ENCODE measurements at regions not wholly inside any gene's neighbourhood (a gene's known extent, or its start where the extent isn't known, plus 50 kb on each side); places are given as distances from the start of the nearest gene placed in this dataset.

- H3K27ac ChIP-seq (ENCODE audit: low read length) = no peak overlapping the region
Observed at GRCh38 chr20:12067686-12068085, 150.0 kb downstream of the BTBD3 start.

GRCh38 chr20:12068121-12068520, 150.4 kb downstream of the BTBD3 start:
- Histone ChIP-seq H3K27me3 (ENCODE audit: control insufficient read depth, insufficient read depth, low read length) (no peaks in the 10 kb centered on the region), H3K4me3 (ENCODE audit: low read length) (no peak overlapping the region), H3K27ac (ENCODE audit: low read length) (no peak overlapping the region), H3K4me1 (ENCODE audit: control insufficient read depth, insufficient read depth, low read length) (no peaks in the 10 kb centered on the region), H3K36me3 (ENCODE audit: control insufficient read depth, insufficient read depth, low read length) (no peaks in the 10 kb centered on the region), H3K9me3 (ENCODE audit: control insufficient read depth, insufficient read depth, low read length) (no peaks in the 10 kb centered on the region)
- WGBS (ENCODE audit: insufficient coverage, insufficient read length) = no CpG with 5 or more reads among the region's 1 CpG
- no peak for DNase-seq (ENCODE audit: low read depth, low spot score)

More at GRCh38 chr20:12067686-12068085, 150.0 kb downstream of the BTBD3 start:
- Histone ChIP-seq H3K4me1 (ENCODE audit: control insufficient read depth, insufficient read depth, low read length) (no peaks in the 10 kb centered on the region), H3K9me3 (ENCODE audit: control insufficient read depth, insufficient read depth, low read length) (no peaks in the 10 kb centered on the region), H3K27me3 (ENCODE audit: control insufficient read depth, insufficient read depth, low read length) (no peaks in the 10 kb centered on the region), H3K4me3 (ENCODE audit: low read length) (no peak overlapping the region), H3K36me3 (ENCODE audit: control insufficient read depth, insufficient read depth, low read length) (no peaks in the 10 kb centered on the region)
- WGBS (ENCODE audit: insufficient coverage, insufficient read length) = no CpG with 5 or more reads among the region's 2 CpGs
- no peak for DNase-seq (ENCODE audit: low read depth, low spot score)

GRCh38 chr20:12069181-12069580, 151.5 kb downstream of the BTBD3 start:
- no peaks in the 10 kb centered on the region for H3K27me3 ChIP-seq (ENCODE audit: control insufficient read depth, insufficient read depth, low read length)
- no peaks in the 10 kb centered on the region for H3K9me3 ChIP-seq (ENCODE audit: control insufficient read depth, insufficient read depth, low read length)
- no peak for DNase-seq (ENCODE audit: low read depth, low spot score)
- no CpG with 5 or more reads among the region's 7 CpGs for WGBS (ENCODE audit: insufficient coverage, insufficient read length)
- no peak overlapping the region for H3K4me3 ChIP-seq (ENCODE audit: low read length)
- H3K36me3 ChIP-seq (ENCODE audit: control insufficient read depth, insufficient read depth, low read length) = no peaks in the 10 kb centered on the region
- no peaks in the 10 kb centered on the region for H3K4me1 ChIP-seq (ENCODE audit: control insufficient read depth, insufficient read depth, low read length)
- no peak overlapping the region for H3K27ac ChIP-seq (ENCODE audit: low read length)

DNA sequence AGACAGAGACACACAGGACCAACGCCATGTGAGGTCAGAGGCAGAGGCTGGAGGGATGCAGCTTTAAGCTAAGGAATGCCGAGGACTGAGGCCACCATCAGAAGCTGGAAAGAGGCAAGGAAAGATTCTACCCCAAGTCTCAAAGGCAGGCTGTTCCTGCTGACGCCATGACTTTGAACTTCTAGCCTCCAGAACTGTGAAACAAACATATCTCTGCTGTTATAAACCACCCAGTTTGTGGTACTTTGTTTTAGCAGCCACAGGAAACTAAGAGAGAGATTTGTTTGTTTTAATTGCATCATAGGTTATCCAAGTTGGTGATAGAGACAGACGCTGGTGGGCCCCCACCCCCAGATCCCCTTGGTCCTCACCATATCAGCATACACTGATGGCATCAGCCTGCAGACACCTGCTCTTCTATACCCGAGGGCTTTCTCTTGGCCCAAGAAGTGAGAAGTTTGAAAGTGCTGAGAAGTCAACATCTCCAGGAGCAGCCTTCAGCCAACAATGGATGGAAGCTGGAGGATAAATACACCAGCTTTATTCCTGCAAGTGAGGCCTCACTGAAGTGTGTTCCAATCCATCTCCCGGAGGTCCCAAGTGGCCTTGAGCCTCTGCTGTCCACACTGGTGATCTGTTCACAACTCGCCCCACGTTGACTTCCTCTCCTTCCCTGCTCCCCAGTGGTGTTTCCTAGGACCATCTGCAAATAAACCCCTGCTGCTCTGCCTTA, 154.7 kb downstream of the BTBD3 start:
- H3K27me3 ChIP-seq (ENCODE audit: control insufficient read depth, insufficient read depth, low read length) = no peaks in the 10 kb centered on the region
- DNase-seq (ENCODE audit: low read depth, low spot score) = no peak

GRCh38 chr20:12072954-12073264, 155.2 kb downstream of the BTBD3 start:
- Histone ChIP-seq H3K4me3 (ENCODE audit: low read length) (no peak overlapping the region), H3K4me1 (ENCODE audit: control insufficient read depth, insufficient read depth, low read length) (no peaks in the 10 kb centered on the region), H3K36me3 (ENCODE audit: control insufficient read depth, insufficient read depth, low read length) (no peaks in the 10 kb centered on the region), H3K9me3 (ENCODE audit: control insufficient read depth, insufficient read depth, low read length) (no peaks in the 10 kb centered on the region), H3K27ac (ENCODE audit: low read length) (no peak overlapping the region), H3K27me3 (ENCODE audit: control insufficient read depth, insufficient read depth, low read length) (no peaks in the 10 kb centered on the region)
- WGBS (ENCODE audit: insufficient coverage, insufficient read length) = no CpG with 5 or more reads among the region's 2 CpGs
- no peak for DNase-seq (ENCODE audit: low read depth, low spot score)

More for the DNA sequence above, 154.7 kb downstream of the BTBD3 start:
- H3K4me3 ChIP-seq (ENCODE audit: low read length) = no peak overlapping the region
- H3K9me3 ChIP-seq (ENCODE audit: control insufficient read depth, insufficient read depth, low read length) = no peaks in the 10 kb centered on the region
- no peaks in the 10 kb centered on the region for H3K4me1 ChIP-seq (ENCODE audit: control insufficient read depth, insufficient read depth, low read length)
- H3K36me3 ChIP-seq (ENCODE audit: control insufficient read depth, insufficient read depth, low read length) = no peaks in the 10 kb centered on the region
- no peak overlapping the region for H3K27ac ChIP-seq (ENCODE audit: low read length)
- no CpG with 5 or more reads among the region's 8 CpGs for WGBS (ENCODE audit: insufficient coverage, insufficient read length)

- WGBS (ENCODE audit: insufficient coverage, insufficient read length) = no CpG with 5 or more reads among the region's 3 CpGs
- no peak for DNase-seq (ENCODE audit: low read depth, low spot score)
- Histone ChIP-seq H3K4me3 (ENCODE audit: low read length) (no peak overlapping the region), H3K4me1 (ENCODE audit: control insufficient read depth, insufficient read depth, low read length) (no peaks in the 10 kb centered on the region), H3K27me3 (ENCODE audit: control insufficient read depth, insufficient read depth, low read length) (no peaks in the 10 kb centered on the region), H3K36me3 (ENCODE audit: control insufficient read depth, insufficient read depth, low read length) (no peaks in the 10 kb centered on the region), H3K9me3 (ENCODE audit: control insufficient read depth, insufficient read depth, low read length) (no peaks in the 10 kb centered on the region), H3K27ac (ENCODE audit: low read length) (no peak overlapping the region)
Observed at GRCh38 chr20:12074111-12074655, 156.5 kb downstream of the BTBD3 start.

DNA sequence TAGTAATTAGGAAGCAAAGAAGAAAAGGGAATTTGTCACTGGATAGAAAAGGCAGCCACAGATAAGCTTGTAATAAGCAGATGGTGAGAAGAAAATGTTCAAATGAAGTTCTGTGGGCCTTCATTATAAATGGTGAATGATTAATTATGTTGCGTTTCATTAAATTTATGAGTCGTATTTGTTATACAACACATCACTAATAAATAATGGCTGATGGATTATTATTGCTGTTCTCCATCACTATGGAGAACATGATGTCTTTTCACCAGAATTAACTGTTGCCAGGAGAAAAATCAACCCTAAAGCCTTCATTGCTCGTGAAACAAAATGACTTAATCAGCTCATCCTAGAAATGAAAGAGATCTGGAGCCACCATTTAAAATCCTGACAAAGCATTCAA, 158.5 kb downstream of the BTBD3 start:
- DNase-seq (ENCODE audit: low read depth, low spot score) = no peak
- Histone ChIP-seq H3K9me3 (ENCODE audit: control insufficient read depth, insufficient read depth, low read length) (no peaks in the 10 kb centered on the region), H3K36me3 (ENCODE audit: control insufficient read depth, insufficient read depth, low read length) (no peaks in the 10 kb centered on the region), H3K27me3 (ENCODE audit: control insufficient read depth, insufficient read depth, low read length) (no peaks in the 10 kb centered on the region), H3K27ac (ENCODE audit: low read length) (no peak overlapping the region), H3K4me3 (ENCODE audit: low read length) (no peak overlapping the region), H3K4me1 (ENCODE audit: control insufficient read depth, insufficient read depth, low read length) (no peaks in the 10 kb centered on the region)
- no CpG with 5 or more reads among the region's 3 CpGs for WGBS (ENCODE audit: insufficient coverage, insufficient read length)

- Histone ChIP-seq H3K27ac (ENCODE audit: low read length) (no peak overlapping the region), H3K4me1 (ENCODE audit: control insufficient read depth, insufficient read depth, low read length) (no peaks in the 10 kb centered on the region), H3K9me3 (ENCODE audit: control insufficient read depth, insufficient read depth, low read length) (no peaks in the 10 kb centered on the region), H3K4me3 (ENCODE audit: low read length) (no peak overlapping the region), H3K36me3 (ENCODE audit: control insufficient read depth, insufficient read depth, low read length) (no peaks in the 10 kb centered on the region), H3K27me3 (ENCODE audit: control insufficient read depth, insufficient read depth, low read length) (no peaks in the 10 kb centered on the region)
- WGBS (ENCODE audit: insufficient coverage, insufficient read length) = no CpG with 5 or more reads among the region's 7 CpGs
- DNase-seq (ENCODE audit: low read depth, low spot score) = no peak
Observed at GRCh38 chr20:12077875-12078274, 160.2 kb downstream of the BTBD3 start.

DNA sequence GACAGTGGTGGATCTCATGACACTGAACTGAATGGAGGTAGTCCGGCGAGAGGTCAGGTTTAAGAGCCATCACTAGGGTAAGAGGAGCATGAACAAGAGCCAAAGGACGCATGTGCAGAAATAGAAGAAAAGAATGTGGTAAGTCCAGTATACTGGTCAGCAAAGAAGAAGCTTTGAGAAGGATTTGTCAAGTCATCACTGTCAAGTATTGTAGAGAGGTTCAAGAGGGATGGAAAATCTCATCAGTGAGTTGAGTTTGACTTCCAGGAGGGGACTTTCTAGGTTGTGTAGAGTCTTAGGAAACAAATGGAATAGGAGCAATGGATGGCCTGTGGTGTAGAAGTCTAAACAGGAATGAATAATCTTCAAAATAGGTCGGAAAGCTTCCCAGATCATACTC, 161.8 kb downstream of the BTBD3 start:
- no CpG with 5 or more reads among the region's 4 CpGs for WGBS (ENCODE audit: insufficient coverage, insufficient read length)
- no peaks in the 10 kb centered on the region for H3K4me1 ChIP-seq (ENCODE audit: control insufficient read depth, insufficient read depth, low read length)
- H3K27me3 ChIP-seq (ENCODE audit: control insufficient read depth, insufficient read depth, low read length) = no peaks in the 10 kb centered on the region
- no peak for DNase-seq (ENCODE audit: low read depth, low spot score)
- no peaks in the 10 kb centered on the region for H3K9me3 ChIP-seq (ENCODE audit: control insufficient read depth, insufficient read depth, low read length)
- H3K36me3 ChIP-seq (ENCODE audit: control insufficient read depth, insufficient read depth, low read length) = no peaks in the 10 kb centered on the region
- H3K4me3 ChIP-seq (ENCODE audit: low read length) = no peak overlapping the region
- no peak overlapping the region for H3K27ac ChIP-seq (ENCODE audit: low read length)

DNA sequence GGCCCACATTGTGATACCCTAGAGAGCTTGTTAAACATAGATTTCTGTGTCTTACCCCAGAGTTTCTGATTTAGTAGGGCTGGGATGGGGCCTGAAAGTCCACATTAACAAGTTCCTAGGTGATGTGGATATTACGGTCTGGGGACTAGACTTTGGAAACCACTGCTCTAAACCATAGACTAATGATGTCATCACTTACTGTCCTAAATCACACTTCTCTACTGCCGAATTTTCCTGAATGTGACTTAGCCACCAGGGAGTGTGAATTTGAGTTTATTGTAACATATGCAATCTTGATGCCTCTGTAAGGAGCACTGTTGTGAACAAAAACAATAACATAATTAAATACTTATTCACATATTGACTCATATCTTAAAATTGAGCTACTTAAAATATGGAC, 165.6 kb downstream of the BTBD3 start:
- Histone ChIP-seq H3K4me1 (ENCODE audit: control insufficient read depth, insufficient read depth, low read length) (no peaks in the 10 kb centered on the region), H3K27ac (ENCODE audit: low read length) (no peak overlapping the region), H3K4me3 (ENCODE audit: low read length) (no peak overlapping the region), H3K9me3 (ENCODE audit: control insufficient read depth, insufficient read depth, low read length) (no peaks in the 10 kb centered on the region), H3K36me3 (ENCODE audit: control insufficient read depth, insufficient read depth, low read length) (no peaks in the 10 kb centered on the region), H3K27me3 (ENCODE audit: control insufficient read depth, insufficient read depth, low read length) (no peaks in the 10 kb centered on the region)
- DNase-seq (ENCODE audit: low read depth, low spot score) = no peak
- WGBS (ENCODE audit: insufficient coverage, insufficient read length) = no CpG with 5 or more reads among the region's 2 CpGs

GRCh38 chr20:12084482-12084881, 166.8 kb downstream of the BTBD3 start:
- H3K4me1 ChIP-seq (ENCODE audit: control insufficient read depth, insufficient read depth, low read length) = no peaks in the 10 kb centered on the region
- WGBS (ENCODE audit: insufficient coverage, insufficient read length) = no CpG with 5 or more reads among the region's 2 CpGs
- H3K27me3 ChIP-seq (ENCODE audit: control insufficient read depth, insufficient read depth, low read length) = no peaks in the 10 kb centered on the region
- no peaks in the 10 kb centered on the region for H3K36me3 ChIP-seq (ENCODE audit: control insufficient read depth, insufficient read depth, low read length)
- no peak overlapping the region for H3K4me3 ChIP-seq (ENCODE audit: low read length)
- no peak overlapping the region for H3K27ac ChIP-seq (ENCODE audit: low read length)
- DNase-seq (ENCODE audit: low read depth, low spot score) = no peak
- H3K9me3 ChIP-seq (ENCODE audit: control insufficient read depth, insufficient read depth, low read length) = no peaks in the 10 kb centered on the region
